ENCODE measurements at regions not wholly inside any gene's neighbourhood (a gene's known extent, or its start where the extent isn't known, plus 50 kb on each side); places are given as distances from the start of the nearest gene placed in this dataset.

- Histone ChIP-seq H3K4me1 (peaks cover 0 to 14% (median 6%) of the 10 kb centered on the region in 4 donors), H3K36me3 (no peaks in the 10 kb centered on the region), H3K27me3 (no peaks in the 10 kb centered on the region), H3K27ac (peak overlapping the region in 3 of 4 donors; percentile 14 to 57 (median 38)), H3K9me3 (no peaks in the 10 kb centered on the region), H3K4me3 (no peak overlapping the region)
- DNase-seq (ENCODE audit: low spot score in 2 of 2), result peak; percentile 78 to 98
- 18 to 19% methylated on average over 6 of the region's 6 CpGs for WGBS, 2 donors
- no peak for TF ChIP-seq POLR2A (IDR thresholded peaks at IDR 0.05)
- peak; percentile 49 to 67 for TF ChIP-seq EP300 (IDR thresholded peaks at IDR 0.05)
- peak; percentile 71 to 89 (median 85) for TF ChIP-seq CTCF (IDR thresholded peaks at IDR 0.05)
Measured at GRCh38 chr5:96336351-96336985, 96.6 kb downstream of the PCSK1 start.

- Histone ChIP-seq H3K4me3 (no peak overlapping the region), H3K9me3 (no peaks in the 10 kb centered on the region), H3K27ac (peak overlapping the region in 2 of 4 donors; percentile 38 to 57), H3K27me3 (no peaks in the 10 kb centered on the region), H3K36me3 (no peaks in the 10 kb centered on the region), H3K4me1 (peaks cover 0 to 20% (median 6%) of the 10 kb centered on the region in 4 donors)
- WGBS, 2 donors, result 87 to 91% methylated on average over 2 of the region's 2 CpGs
- DNase-seq (ENCODE audit: low spot score in 2 of 2), result no peak
- no peak for TF ChIP-seq POLR2A (IDR thresholded peaks at IDR 0.05)
- TF ChIP-seq CTCF (IDR thresholded peaks at IDR 0.05), result no peak
- no peak for TF ChIP-seq EP300 (IDR thresholded peaks at IDR 0.05)
Measured at GRCh38 chr5:96335873-96336272, 97.2 kb downstream of the PCSK1 start.

GRCh38 chr5:96333391-96333790 is 99.7 kb downstream of the PCSK1 start:
- no peaks in the 10 kb centered on the region for H3K36me3 ChIP-seq
- 69 to 83% methylated on average over 4 of the region's 4 CpGs for WGBS, 2 donors
- H3K4me1 ChIP-seq, result peaks cover 0 to 29% (median 4%) of the 10 kb centered on the region in 4 donors
- H3K27ac ChIP-seq, result peak overlapping the region in 1 of 4 donors; percentile 30
- no peak for DNase-seq (ENCODE audit: low spot score in 2 of 2)
- H3K9me3 ChIP-seq, result no peaks in the 10 kb centered on the region
- H3K27me3 ChIP-seq, result no peaks in the 10 kb centered on the region
- TF ChIP-seq POLR2A (IDR thresholded peaks at IDR 0.05) (no peak), EP300 (IDR thresholded peaks at IDR 0.05) (no peak), CTCF (IDR thresholded peaks at IDR 0.05) (no peak)
- H3K4me3 ChIP-seq, result no peak overlapping the region

- no peaks in the 10 kb centered on the region for H3K27me3 ChIP-seq
- no peaks in the 10 kb centered on the region for H3K36me3 ChIP-seq
- TF ChIP-seq EP300 (IDR thresholded peaks at IDR 0.05) (no peak), POLR2A (IDR thresholded peaks at IDR 0.05) (no peak), CTCF (IDR thresholded peaks at IDR 0.05) (no peak)
- H3K27ac ChIP-seq, result peak overlapping the region in 1 of 4 donors; percentile 30
- H3K4me1 ChIP-seq, result peaks cover 0 to 29% (median 4%) of the 10 kb centered on the region in 4 donors
- 76 to 82% methylated on average over 14 of the region's 14 CpGs for WGBS, 2 donors
- DNase-seq (ENCODE audit: low spot score in 2 of 2), result no peak
- no peak overlapping the region for H3K4me3 ChIP-seq
- no peaks in the 10 kb centered on the region for H3K9me3 ChIP-seq
Measured at GRCh38 chr5:96332535-96333366, 100.3 kb downstream of the PCSK1 start.

All from tibial nerve (tissue), 4 donors.